ENCODE measurements at regions not wholly inside any gene's neighbourhood (a gene's known extent, or its start where the extent isn't known, plus 50 kb on each side); places are given as distances from the start of the nearest gene placed in this dataset.
"Not testable (repeated sequence)": the region's sequence is repeated elsewhere in the genome, so short reads cannot be mapped to it uniquely, and the experiment has no call there.

DNA sequence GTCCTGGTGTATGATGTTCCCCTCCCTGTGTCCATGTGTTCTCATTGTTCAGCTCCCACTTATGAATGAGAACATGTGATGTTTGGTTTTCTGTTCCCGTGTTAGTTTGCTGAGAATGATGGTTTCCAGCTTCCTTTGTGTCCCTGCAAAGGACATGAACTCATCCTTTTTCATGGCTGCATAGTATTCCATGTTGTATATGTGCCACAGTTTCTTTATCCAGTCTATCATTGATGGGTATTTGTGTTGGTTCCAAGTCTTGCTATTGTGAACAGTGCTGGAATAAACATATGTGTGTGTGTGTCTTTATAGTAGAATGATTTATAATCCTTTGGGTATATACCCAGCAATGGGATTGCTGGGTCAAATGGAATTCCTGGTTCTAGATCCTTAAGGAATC lies 1427.3 kb upstream of the SLC10A2 start:
- TF ChIP-seq, protein P1, sequence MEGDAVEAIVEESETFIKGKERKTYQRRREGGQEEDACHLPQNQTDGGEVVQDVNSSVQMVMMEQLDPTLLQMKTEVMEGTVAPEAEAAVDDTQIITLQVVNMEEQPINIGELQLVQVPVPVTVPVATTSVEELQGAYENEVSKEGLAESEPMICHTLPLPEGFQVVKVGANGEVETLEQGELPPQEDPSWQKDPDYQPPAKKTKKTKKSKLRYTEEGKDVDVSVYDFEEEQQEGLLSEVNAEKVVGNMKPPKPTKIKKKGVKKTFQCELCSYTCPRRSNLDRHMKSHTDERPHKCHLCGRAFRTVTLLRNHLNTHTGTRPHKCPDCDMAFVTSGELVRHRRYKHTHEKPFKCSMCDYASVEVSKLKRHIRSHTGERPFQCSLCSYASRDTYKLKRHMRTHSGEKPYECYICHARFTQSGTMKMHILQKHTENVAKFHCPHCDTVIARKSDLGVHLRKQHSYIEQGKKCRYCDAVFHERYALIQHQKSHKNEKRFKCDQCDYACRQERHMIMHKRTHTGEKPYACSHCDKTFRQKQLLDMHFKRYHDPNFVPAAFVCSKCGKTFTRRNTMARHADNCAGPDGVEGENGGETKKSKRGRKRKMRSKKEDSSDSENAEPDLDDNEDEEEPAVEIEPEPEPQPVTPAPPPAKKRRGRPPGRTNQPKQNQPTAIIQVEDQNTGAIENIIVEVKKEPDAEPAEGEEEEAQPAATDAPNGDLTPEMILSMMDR (conservative IDR thresholded peaks at IDR 0.05; ENCODE audit: low read depth, low read length) = not testable (repeated sequence)
- TF ChIP-seq EZH2 (IDR thresholded peaks at IDR 0.05; ENCODE audit: low read length, unreplicated experiment) = not testable (repeated sequence)
